HG03064 (cell line): ENCODE measurements at regions not wholly inside any gene's neighbourhood (a gene's known extent, or its start where the extent isn't known, plus 50 kb on each side); places are given as distances from the start of the nearest gene placed in this dataset.
"Not testable (repeated sequence)": the region's sequence is repeated elsewhere in the genome, so short reads cannot be mapped to it uniquely, and the experiment has no call there.

Experiments used
- ATAC-seq: cut with Tn5 transposase; IDR thresholded peaks from one replicate; pipeline ENCODE4 v1.9.1; 2021; ENCODE audit warnings: low read depth; ENCODE audit not compliant: unreplicated experiment

- no peak for ATAC-seq
Measured at GRCh38 chr9:26673261-26673660, 219.3 kb downstream of the CAAP1 start.

GRCh38 chr9:26669701-26670670 is 222.6 kb downstream of the CAAP1 start:
- ATAC-seq: no peak

- ATAC-seq: no peak
Measured at GRCh38 chr9:26667882-26668281, 224.7 kb downstream of the CAAP1 start.

GRCh38 chr9:26665666-26666065 is 226.9 kb downstream of the CAAP1 start:
- ATAC-seq: no peak

- not testable (repeated sequence) for ATAC-seq
Measured at GRCh38 chr9:26664087-26664773, 228.4 kb downstream of the CAAP1 start.

GRCh38 chr9:26662476-26662875 is 230.1 kb downstream of the CAAP1 start:
- no peak for ATAC-seq

- no peak for ATAC-seq
Measured at GRCh38 chr9:26658476-26658875, 234.1 kb downstream of the CAAP1 start.

- ATAC-seq: no peak
Measured at GRCh38 chr9:26657958-26658357, 234.6 kb downstream of the CAAP1 start.

- no peak for ATAC-seq
Measured at GRCh38 chr9:26656003-26656870, 236.4 kb downstream of the CAAP1 start.

GRCh38 chr9:26655166-26655565 is 237.4 kb downstream of the CAAP1 start:
- ATAC-seq: no peak

GRCh38 chr9:26650325-26650724 is 242.3 kb downstream of the CAAP1 start:
- no peak for ATAC-seq

- no peak for ATAC-seq
Measured at GRCh38 chr9:26643826-26644225, 248.8 kb downstream of the CAAP1 start.

GRCh38 chr9:26639761-26640160 is 252.8 kb downstream of the CAAP1 start:
- no peak for ATAC-seq

- no peak for ATAC-seq
Measured at GRCh38 chr9:26637101-26637500, 255.5 kb downstream of the CAAP1 start.

GRCh38 chr9:26613851-26614350 is 278.7 kb downstream of the CAAP1 start:
- not testable (repeated sequence) for ATAC-seq

- ATAC-seq: no peak
Measured at GRCh38 chr9:26612211-26612610, 280.4 kb downstream of the CAAP1 start.

GRCh38 chr9:26606756-26607155 is 285.8 kb downstream of the CAAP1 start:
- no peak for ATAC-seq

GRCh38 chr9:26605367-26605766 is 287.2 kb downstream of the CAAP1 start:
- ATAC-seq: no peak

- ATAC-seq: no peak
Measured at GRCh38 chr9:26604076-26604662, 288.4 kb downstream of the CAAP1 start.

GRCh38 chr9:26603617-26604016 is 289.0 kb downstream of the CAAP1 start:
- ATAC-seq: no peak
